HL-60 (cell line): ENCODE measurements at regions not wholly inside any gene's neighbourhood (a gene's known extent, or its start where the extent isn't known, plus 50 kb on each side); places are given as distances from the start of the nearest gene placed in this dataset.

Experiments used
- DNase-seq, 2 experiments: peaks; one replicate each; pipeline ENCODE4 v3.0.0-alpha.2; 2010 to 2020; ENCODE audit warnings: low read depth in 1 of 2, low spot score in 1 of 2
- H3K27ac ChIP-seq: fragments of 250-450 bp; sonication (Bioruptor Pico); replicated peaks from 2 replicates; pipeline ENCODE4 v1.5.1; 2020; ENCODE audit warnings: mild to moderate bottlenecking, moderate library complexity
- H3K27me3 ChIP-seq: fragments of 250-450 bp; sonication (Bioruptor Pico); 2 replicates; pipeline ENCODE4 v1.5.1; 2021; ENCODE audit warnings: mild to moderate bottlenecking, moderate library complexity; ENCODE audit not compliant: insufficient read depth, poor library complexity, severe bottlenecking
- H3K4me3 ChIP-seq: replicated peaks from 2 replicates; pipeline ENCODE4 v1.5.1; 2011; ENCODE audit warnings: mild to moderate bottlenecking, control low read depth, low read length; ENCODE audit not compliant: insufficient read depth
- CTCF ChIP-seq: IDR thresholded peaks from one replicate; pipeline ENCODE4 v1.5.1; 2011; ENCODE audit warnings: low read length, control low read depth, inconsistent platforms; ENCODE audit not compliant: insufficient read depth
- GABPA ChIP-seq: IDR thresholded peaks from 2 replicates; pipeline ENCODE4 v1.6.1; 2012; ENCODE audit warnings: low read depth
- POLR2AphosphoS5 ChIP-seq: IDR thresholded peaks from 2 replicates; pipeline ENCODE4 v1.6.1; 2012; ENCODE audit warnings: low read depth
- REST ChIP-seq: IDR thresholded peaks from 2 replicates; pipeline ENCODE4 v1.6.1; 2012; ENCODE audit warnings: low read depth; ENCODE audit not compliant: insufficient replicate concordance
- SPI1 ChIP-seq: IDR thresholded peaks from 2 replicates; pipeline ENCODE4 v1.6.1; 2012; ENCODE audit warnings: low read depth, mild to moderate bottlenecking, borderline replicate concordance

- Histone ChIP-seq H3K4me3 (no peak overlapping the region), H3K27me3 (peaks cover 12% of the 10 kb centered on the region), H3K27ac (no peak overlapping the region)
- DNase-seq = no peak
- TF ChIP-seq REST (no peak), GABPA (no peak)
Measured at GRCh38 chr6:169961772-169962561, 210.5 kb downstream of the ERMARD start.

GRCh38 chr6:169960886-169961611, 209.6 kb downstream of the ERMARD start:
- Histone ChIP-seq H3K27me3 (peaks cover 12% of the 10 kb centered on the region), H3K4me3 (no peak overlapping the region), H3K27ac (no peak overlapping the region)
- DNase-seq = no peak
- no peak for TF ChIP-seq REST
- no peak for TF ChIP-seq GABPA
- TF ChIP-seq SPI1 = no peak
- no peak for TF ChIP-seq POLR2AphosphoS5
- TF ChIP-seq CTCF = no peak

GRCh38 chr6:169960521-169960885, 209.1 kb downstream of the ERMARD start:
- TF ChIP-seq POLR2AphosphoS5 (no peak), GABPA (no peak)
- Histone ChIP-seq H3K27me3 (peaks cover 12% of the 10 kb centered on the region), H3K27ac (no peak overlapping the region), H3K4me3 (no peak overlapping the region)
- no peak for DNase-seq

- no peak for TF ChIP-seq REST
- TF ChIP-seq POLR2AphosphoS5 = no peak
- no peak for TF ChIP-seq GABPA
- TF ChIP-seq SPI1 = no peak
- no peak for TF ChIP-seq CTCF
- Histone ChIP-seq H3K27me3 (peaks cover 12% of the 10 kb centered on the region), H3K27ac (no peak overlapping the region), H3K4me3 (no peak overlapping the region)
- no peak for DNase-seq
Measured at GRCh38 chr6:169960003-169960344, 208.6 kb downstream of the ERMARD start.
